ENCODE measurements at regions not wholly inside any gene's neighbourhood (a gene's known extent, or its start where the extent isn't known, plus 50 kb on each side); places are given as distances from the start of the nearest gene placed in this dataset.

GRCh38 chr22:47740109-47740805, 977.8 kb downstream of the TBC1D22A start:
- DNase-seq, result no peak

- no peak for DNase-seq
These were observed 977.0 kb downstream of the TBC1D22A start for GRCh38 chr22:47739291-47740015.

- DNase-seq, result no peak
These were observed 976.1 kb downstream of the TBC1D22A start for GRCh38 chr22:47738472-47739013.

GRCh38 chr22:47736186-47737034, 974.0 kb downstream of the TBC1D22A start:
- no peak for DNase-seq

GRCh38 chr22:47734511-47734910, 972.1 kb downstream of the TBC1D22A start:
- no peak for DNase-seq

GRCh38 chr22:47727641-47728040, 965.2 kb downstream of the TBC1D22A start:
- no peak for DNase-seq

GRCh38 chr22:47724751-47725150, 962.3 kb downstream of the TBC1D22A start:
- DNase-seq, result no peak

GRCh38 chr22:47724030-47724429, 961.6 kb downstream of the TBC1D22A start:
- DNase-seq, result no peak

GRCh38 chr22:47718337-47718736, 955.9 kb downstream of the TBC1D22A start:
- DNase-seq, result no peak

- DNase-seq, result no peak
These were observed 954.6 kb downstream of the TBC1D22A start for GRCh38 chr22:47716890-47717615.

GRCh38 chr22:47715866-47716578, 953.6 kb downstream of the TBC1D22A start:
- DNase-seq, result no peak

- no peak for DNase-seq
These were observed 951.5 kb downstream of the TBC1D22A start for GRCh38 chr22:47713941-47714340.

- no peak for DNase-seq
These were observed 947.7 kb downstream of the TBC1D22A start for GRCh38 chr22:47710135-47710534.

GRCh38 chr22:47705350-47705749, 942.9 kb downstream of the TBC1D22A start:
- DNase-seq, result no peak

- no peak for DNase-seq
These were observed 936.5 kb downstream of the TBC1D22A start for GRCh38 chr22:47698906-47699305.

- no peak for DNase-seq
These were observed 935.4 kb downstream of the TBC1D22A start for GRCh38 chr22:47697861-47698260.

GRCh38 chr22:47696776-47697175, 934.3 kb downstream of the TBC1D22A start:
- DNase-seq, result no peak

GRCh38 chr22:47695176-47695575, 932.7 kb downstream of the TBC1D22A start:
- DNase-seq, result no peak

GRCh38 chr22:47694536-47695130, 932.2 kb downstream of the TBC1D22A start:
- no peak for DNase-seq

GRCh38 chr22:47693606-47694005, 931.2 kb downstream of the TBC1D22A start:
- DNase-seq, result no peak

GRCh38 chr22:47692811-47693210, 930.4 kb downstream of the TBC1D22A start:
- no peak for DNase-seq

Measured in amniotic stem cell (primary cell).